ENCODE measurements at regions not wholly inside any gene's neighbourhood (a gene's known extent, or its start where the extent isn't known, plus 50 kb on each side); places are given as distances from the start of the nearest gene placed in this dataset.
A peak's percentile ranks its signal among the peaks of the same experiment; 100 is the strongest.

DNA sequence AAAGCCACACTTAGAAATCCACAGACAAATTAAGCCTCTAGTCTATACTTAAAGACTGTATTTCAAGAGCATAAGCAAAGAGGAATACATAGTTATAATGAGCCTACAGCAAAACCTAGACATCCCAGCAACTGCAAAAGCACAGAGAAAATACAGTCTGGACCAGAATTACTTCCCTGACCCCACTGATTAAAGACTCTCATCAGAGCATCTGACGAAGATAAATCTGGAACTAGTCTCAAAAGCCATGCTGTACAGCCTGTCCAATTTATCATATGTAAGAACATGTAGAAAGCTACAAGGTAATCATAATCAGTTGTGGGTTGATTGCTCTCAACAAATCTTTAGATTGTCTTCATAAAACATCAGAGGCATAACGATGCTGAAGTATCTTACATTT, 285.1 kb upstream of the CAND1 start:
- no peaks in the 10 kb centered on the region for H3K9me3 Mint-ChIP-seq (ENCODE audit: low read depth, unreplicated experiment)
- no peaks in the 10 kb centered on the region for H3K36me3 Mint-ChIP-seq (ENCODE audit: insufficient read depth, unreplicated experiment)
- H3K27ac Mint-ChIP-seq (ENCODE audit: unreplicated experiment), result no peak overlapping the region
- DNase-seq, result no peak
- CTCF ChIA-PET, result no interaction called here
- no peaks in the 10 kb centered on the region for H3K4me1 Mint-ChIP-seq (ENCODE audit: low read depth, unreplicated experiment)
- no peak overlapping the region for H3K4me3 Mint-ChIP-seq (ENCODE audit: low read depth, unreplicated experiment)
- no peaks in the 10 kb centered on the region for H3K27me3 Mint-ChIP-seq (ENCODE audit: unreplicated experiment)
- TF ChIP-seq, protein P1, sequence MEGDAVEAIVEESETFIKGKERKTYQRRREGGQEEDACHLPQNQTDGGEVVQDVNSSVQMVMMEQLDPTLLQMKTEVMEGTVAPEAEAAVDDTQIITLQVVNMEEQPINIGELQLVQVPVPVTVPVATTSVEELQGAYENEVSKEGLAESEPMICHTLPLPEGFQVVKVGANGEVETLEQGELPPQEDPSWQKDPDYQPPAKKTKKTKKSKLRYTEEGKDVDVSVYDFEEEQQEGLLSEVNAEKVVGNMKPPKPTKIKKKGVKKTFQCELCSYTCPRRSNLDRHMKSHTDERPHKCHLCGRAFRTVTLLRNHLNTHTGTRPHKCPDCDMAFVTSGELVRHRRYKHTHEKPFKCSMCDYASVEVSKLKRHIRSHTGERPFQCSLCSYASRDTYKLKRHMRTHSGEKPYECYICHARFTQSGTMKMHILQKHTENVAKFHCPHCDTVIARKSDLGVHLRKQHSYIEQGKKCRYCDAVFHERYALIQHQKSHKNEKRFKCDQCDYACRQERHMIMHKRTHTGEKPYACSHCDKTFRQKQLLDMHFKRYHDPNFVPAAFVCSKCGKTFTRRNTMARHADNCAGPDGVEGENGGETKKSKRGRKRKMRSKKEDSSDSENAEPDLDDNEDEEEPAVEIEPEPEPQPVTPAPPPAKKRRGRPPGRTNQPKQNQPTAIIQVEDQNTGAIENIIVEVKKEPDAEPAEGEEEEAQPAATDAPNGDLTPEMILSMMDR (IDR thresholded peaks at IDR 0.05; ENCODE audit: unreplicated experiment), result no peak
- BruUV-seq (replicated peaks), result no TSS peak
- intact Hi-C loops (cut with micrococcal nuclease; ENCODE audit: unreplicated experiment), result no loop called here

DNA sequence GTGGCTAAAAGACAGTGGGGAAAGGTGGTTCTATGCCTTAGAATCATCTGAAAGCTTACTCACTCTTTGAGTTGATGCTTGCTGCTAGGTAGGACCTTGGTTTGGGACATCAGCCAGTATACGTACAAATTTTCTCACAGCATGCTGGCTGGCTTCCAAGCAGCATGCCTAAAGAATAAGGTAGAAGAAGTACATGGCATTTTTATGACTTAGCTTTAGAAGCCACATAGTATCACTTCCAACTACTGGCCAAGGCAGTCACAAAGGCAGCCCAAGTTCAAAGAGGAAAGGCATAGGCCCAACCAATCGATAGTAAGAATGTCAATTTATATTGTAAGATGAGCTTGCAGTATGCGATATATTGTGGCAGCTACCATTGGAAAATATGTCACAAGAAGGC, 284.2 kb upstream of the CAND1 start:
- Mint-ChIP-seq H3K9me3 (ENCODE audit: low read depth, unreplicated experiment) (no peaks in the 10 kb centered on the region), H3K27ac (ENCODE audit: unreplicated experiment) (no peak overlapping the region), H3K4me1 (ENCODE audit: low read depth, unreplicated experiment) (no peaks in the 10 kb centered on the region), H3K27me3 (ENCODE audit: unreplicated experiment) (no peaks in the 10 kb centered on the region), H3K4me3 (ENCODE audit: low read depth, unreplicated experiment) (no peak overlapping the region), H3K36me3 (ENCODE audit: insufficient read depth, unreplicated experiment) (no peaks in the 10 kb centered on the region)
- TF ChIP-seq, protein P1 (IDR thresholded peaks at IDR 0.05; ENCODE audit: unreplicated experiment), result no peak
- DNase-seq, result peak; percentile 22
- intact Hi-C loops (cut with micrococcal nuclease; ENCODE audit: unreplicated experiment), result no loop called here
- no TSS peak for BruUV-seq (replicated peaks)
- CTCF ChIA-PET, result interaction anchor here (0.6 kb wide), 1 partner anchor 332 kb away, joined by 4 read pairs; no protein-coding TSS in a partner anchor

DNA sequence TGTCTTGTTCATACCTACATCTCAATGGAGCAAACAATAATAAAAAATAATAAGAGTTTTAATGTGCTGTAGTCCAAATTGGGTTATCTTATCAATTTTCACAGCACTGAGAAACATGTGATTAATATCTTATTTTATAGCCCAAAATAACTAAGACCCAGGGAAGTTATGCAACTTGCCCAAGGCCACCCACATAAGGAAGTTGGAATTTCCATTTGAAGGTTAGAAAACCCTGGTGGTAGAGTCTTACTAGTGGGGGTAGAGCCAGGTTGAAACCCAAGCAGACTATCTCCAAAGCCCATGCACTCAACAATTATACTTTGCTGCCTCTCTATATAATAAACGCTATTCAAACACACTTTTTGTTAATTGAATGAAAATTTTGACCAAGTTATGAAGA, 270.0 kb upstream of the CAND1 start:
- no peak for DNase-seq
- H3K36me3 Mint-ChIP-seq (ENCODE audit: insufficient read depth, unreplicated experiment), result no peaks in the 10 kb centered on the region
- peak overlapping the region; percentile 16 for H3K27ac Mint-ChIP-seq (ENCODE audit: unreplicated experiment)
- H3K9me3 Mint-ChIP-seq (ENCODE audit: low read depth, unreplicated experiment), result no peaks in the 10 kb centered on the region
- CTCF ChIA-PET, result no interaction called here
- H3K4me1 Mint-ChIP-seq (ENCODE audit: low read depth, unreplicated experiment), result peaks cover 54% of the 10 kb centered on the region
- intact Hi-C loops (cut with micrococcal nuclease; ENCODE audit: unreplicated experiment), result no loop called here
- no TSS peak for BruUV-seq (replicated peaks)
- TF ChIP-seq, protein P1 (IDR thresholded peaks at IDR 0.05; ENCODE audit: unreplicated experiment), result no peak
- H3K27me3 Mint-ChIP-seq (ENCODE audit: unreplicated experiment), result no peaks in the 10 kb centered on the region
- no peak overlapping the region for H3K4me3 Mint-ChIP-seq (ENCODE audit: low read depth, unreplicated experiment)

DNA sequence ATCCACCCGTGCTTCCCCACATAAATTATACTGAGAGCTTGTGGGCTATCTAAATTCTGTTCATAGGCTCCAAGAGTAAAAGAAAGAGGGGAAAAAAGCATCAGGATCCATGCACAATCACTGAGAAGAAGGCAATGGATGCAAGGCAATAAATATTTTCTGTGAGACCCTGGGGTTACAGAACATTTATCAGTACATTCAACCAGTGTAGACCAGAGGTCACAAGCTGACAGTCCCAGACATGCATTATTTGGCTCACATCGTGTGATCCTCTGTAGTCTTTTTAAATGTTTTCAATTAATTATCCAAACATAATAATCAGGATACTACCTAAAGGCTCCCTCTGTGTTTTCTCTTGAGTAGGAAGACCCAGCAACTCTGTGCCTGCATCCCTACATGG, 267.9 kb upstream of the CAND1 start:
- DNase-seq, result no peak
- Mint-ChIP-seq H3K9me3 (ENCODE audit: low read depth, unreplicated experiment) (no peaks in the 10 kb centered on the region), H3K4me3 (ENCODE audit: low read depth, unreplicated experiment) (peak overlapping the region; percentile 22), H3K36me3 (ENCODE audit: insufficient read depth, unreplicated experiment) (no peaks in the 10 kb centered on the region), H3K27ac (ENCODE audit: unreplicated experiment) (peak overlapping the region; percentile 70), H3K4me1 (ENCODE audit: low read depth, unreplicated experiment) (peaks cover 60% of the 10 kb centered on the region), H3K27me3 (ENCODE audit: unreplicated experiment) (no peaks in the 10 kb centered on the region)
- CTCF ChIA-PET, result no interaction called here
- TF ChIP-seq, protein P1 (IDR thresholded peaks at IDR 0.05; ENCODE audit: unreplicated experiment), result no peak
- intact Hi-C loops (cut with micrococcal nuclease; ENCODE audit: unreplicated experiment), result no loop called here
- BruUV-seq (replicated peaks), result no TSS peak

Data from Calu3 (cell line).